ENCODE measurements at regions not wholly inside any gene's neighbourhood (a gene's known extent, or its start where the extent isn't known, plus 50 kb on each side); places are given as distances from the start of the nearest gene placed in this dataset.

DNA sequence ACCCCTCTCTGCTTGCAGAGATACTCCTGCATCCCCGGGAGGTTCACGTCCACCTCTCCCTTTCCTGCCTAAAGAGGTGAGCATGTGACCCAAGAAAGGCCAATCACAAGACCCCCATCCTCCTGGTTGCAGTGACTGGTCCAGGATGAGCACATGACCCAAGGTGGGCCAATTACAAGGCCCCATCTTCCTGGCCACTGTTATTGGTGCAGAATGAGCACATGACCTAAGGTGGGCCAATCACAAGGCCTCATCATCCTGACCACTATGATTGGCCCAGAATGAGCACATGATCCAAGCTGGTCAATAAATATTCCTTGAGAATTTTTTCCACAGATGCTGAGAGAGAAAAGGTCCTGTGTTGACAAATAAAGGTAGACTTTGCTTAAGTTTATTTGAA lies 350.7 kb downstream of the EFNB2 start:
- peaks cover 0 to 10% (median 0%) of the 10 kb centered on the region in 11 donors for H3K9me3 ChIP-seq
- DNase-seq (no peak), ATAC-seq (no peak)
- H3K4me1 ChIP-seq, result no peaks in the 10 kb centered on the region
- H3K27ac ChIP-seq, result no peak overlapping the region
- no peaks in the 10 kb centered on the region for H3K27me3 ChIP-seq
- H3K4me3 ChIP-seq, result no peak overlapping the region
- intact Hi-C loops (cut with DNase I), result no loop called here
- TF ChIP-seq, protein P1, sequence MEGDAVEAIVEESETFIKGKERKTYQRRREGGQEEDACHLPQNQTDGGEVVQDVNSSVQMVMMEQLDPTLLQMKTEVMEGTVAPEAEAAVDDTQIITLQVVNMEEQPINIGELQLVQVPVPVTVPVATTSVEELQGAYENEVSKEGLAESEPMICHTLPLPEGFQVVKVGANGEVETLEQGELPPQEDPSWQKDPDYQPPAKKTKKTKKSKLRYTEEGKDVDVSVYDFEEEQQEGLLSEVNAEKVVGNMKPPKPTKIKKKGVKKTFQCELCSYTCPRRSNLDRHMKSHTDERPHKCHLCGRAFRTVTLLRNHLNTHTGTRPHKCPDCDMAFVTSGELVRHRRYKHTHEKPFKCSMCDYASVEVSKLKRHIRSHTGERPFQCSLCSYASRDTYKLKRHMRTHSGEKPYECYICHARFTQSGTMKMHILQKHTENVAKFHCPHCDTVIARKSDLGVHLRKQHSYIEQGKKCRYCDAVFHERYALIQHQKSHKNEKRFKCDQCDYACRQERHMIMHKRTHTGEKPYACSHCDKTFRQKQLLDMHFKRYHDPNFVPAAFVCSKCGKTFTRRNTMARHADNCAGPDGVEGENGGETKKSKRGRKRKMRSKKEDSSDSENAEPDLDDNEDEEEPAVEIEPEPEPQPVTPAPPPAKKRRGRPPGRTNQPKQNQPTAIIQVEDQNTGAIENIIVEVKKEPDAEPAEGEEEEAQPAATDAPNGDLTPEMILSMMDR (IDR thresholded peaks at IDR 0.05), result no peak
- WGBS, 2 donors, result 100% methylated on average over 2 of the region's 2 CpGs
- H3K36me3 ChIP-seq, result no peaks in the 10 kb centered on the region

DNA sequence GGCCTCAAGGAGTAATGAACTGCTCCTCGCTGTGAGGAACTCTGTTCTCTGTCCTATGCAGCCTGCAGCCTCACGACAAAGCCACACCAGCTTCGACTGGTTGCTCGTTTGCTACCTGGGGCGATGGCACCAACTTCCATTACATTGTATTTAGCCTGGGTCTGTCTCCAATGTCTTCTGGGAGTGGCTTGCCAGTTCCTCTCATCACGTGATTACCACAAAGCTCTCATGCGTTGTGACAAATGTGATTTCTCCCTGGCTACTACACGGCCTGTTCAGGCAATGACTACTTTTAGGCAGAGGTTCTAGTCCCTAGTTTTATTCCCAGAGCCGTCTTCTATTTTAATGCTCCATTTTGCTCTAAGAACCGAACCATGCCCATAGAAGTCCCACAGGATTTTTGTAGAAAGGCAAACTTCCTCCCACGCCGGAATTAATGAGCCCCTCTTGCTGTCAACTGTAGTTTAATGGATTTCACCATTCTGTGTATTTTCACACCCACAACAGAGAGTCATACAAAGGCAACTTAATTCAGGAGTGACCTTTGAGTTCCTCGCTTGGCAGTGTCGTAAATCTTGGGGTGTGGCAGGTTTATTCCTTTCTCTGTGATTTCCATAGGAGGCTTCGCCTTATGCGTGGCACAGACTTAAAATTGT lies 351.9 kb downstream of the EFNB2 start:
- TF ChIP-seq, protein P1 (IDR thresholded peaks at IDR 0.05), result no peak
- no peaks in the 10 kb centered on the region for H3K27me3 ChIP-seq
- H3K36me3 ChIP-seq, result no peaks in the 10 kb centered on the region
- no peak for DNase-seq
- peaks cover 0 to 13% (median 0%) of the 10 kb centered on the region in 11 donors for H3K9me3 ChIP-seq
- no peaks in the 10 kb centered on the region for H3K4me1 ChIP-seq
- no peak for ATAC-seq
- intact Hi-C loops (cut with DNase I), result no loop called here
- H3K27ac ChIP-seq, result no peak overlapping the region
- no peak overlapping the region for H3K4me3 ChIP-seq
- 89 to 93% methylated on average over 16 of the region's 16 CpGs for WGBS, 2 donors

DNA sequence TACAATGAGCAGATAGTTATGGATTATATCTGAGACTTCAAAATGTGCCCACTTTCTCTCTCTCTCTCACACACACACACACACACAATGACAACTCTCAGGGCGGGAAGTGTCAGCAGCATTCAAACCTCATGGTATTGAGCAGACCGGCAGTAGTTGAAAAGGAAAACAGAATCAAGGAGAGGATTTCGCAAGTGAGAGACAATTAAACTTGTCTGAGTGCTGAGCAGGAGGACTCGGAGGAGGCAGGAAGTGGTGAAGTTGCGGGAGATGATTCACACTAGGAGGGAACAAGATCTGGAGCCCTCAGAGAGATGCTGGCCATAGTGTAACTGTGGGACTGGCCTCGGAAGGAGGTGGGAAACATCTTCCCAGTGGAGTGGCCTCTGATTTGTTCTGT lies 353.1 kb downstream of the EFNB2 start:
- no peak for ATAC-seq
- no peak overlapping the region for H3K4me3 ChIP-seq
- H3K27me3 ChIP-seq, result no peaks in the 10 kb centered on the region
- TF ChIP-seq, protein P1 (IDR thresholded peaks at IDR 0.05), result no peak
- no peak for DNase-seq
- no peak overlapping the region for H3K27ac ChIP-seq
- H3K36me3 ChIP-seq, result no peaks in the 10 kb centered on the region
- intact Hi-C loops (cut with DNase I), result no loop called here
- H3K9me3 ChIP-seq, result peaks cover 0 to 13% (median 0%) of the 10 kb centered on the region in 11 donors
- 61 to 73% methylated on average over 6 of the region's 6 CpGs for WGBS, 2 donors
- no peaks in the 10 kb centered on the region for H3K4me1 ChIP-seq

DNA sequence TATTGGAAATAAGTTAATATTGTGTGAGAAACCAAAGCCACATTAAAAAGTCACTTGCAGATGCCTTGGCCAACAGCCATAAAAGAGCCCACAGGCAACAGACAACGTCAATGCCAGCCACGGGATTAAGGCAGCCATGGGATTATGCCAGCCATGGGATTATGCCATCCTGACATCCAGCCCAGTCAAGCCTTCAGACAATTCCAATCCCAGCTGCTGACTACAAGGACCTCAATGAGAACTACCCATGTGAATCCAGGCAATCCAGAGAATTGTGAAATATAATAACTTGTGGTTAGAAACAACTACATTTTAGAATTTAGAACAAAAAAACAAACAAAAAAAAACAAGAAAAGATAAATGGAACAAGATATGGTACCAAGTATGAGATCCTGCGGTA lies 356.6 kb downstream of the EFNB2 start:
- no peak for ATAC-seq

More for the DNA sequence above, 356.6 kb downstream of the EFNB2 start:
- Histone ChIP-seq H3K36me3 (no peaks in the 10 kb centered on the region), H3K9me3 (peaks cover 0 to 13% (median 0%) of the 10 kb centered on the region in 11 donors), H3K27ac (no peak overlapping the region), H3K4me1 (no peaks in the 10 kb centered on the region), H3K27me3 (no peaks in the 10 kb centered on the region), H3K4me3 (no peak overlapping the region)
- intact Hi-C loops (cut with DNase I), result no loop called here
- TF ChIP-seq, protein P1 (IDR thresholded peaks at IDR 0.05), result no peak
- 73 to 86% methylated on average over 3 of the region's 3 CpGs for WGBS, 2 donors
- no peak for DNase-seq
